ENCODE measurements at regions not wholly inside any gene's neighbourhood (a gene's known extent, or its start where the extent isn't known, plus 50 kb on each side); places are given as distances from the start of the nearest gene placed in this dataset.
A peak's percentile ranks its signal among the peaks of the same experiment; 100 is the strongest.
"Not testable (repeated sequence)": the region's sequence is repeated elsewhere in the genome, so short reads cannot be mapped to it uniquely, and the experiment has no call there.

DNA sequence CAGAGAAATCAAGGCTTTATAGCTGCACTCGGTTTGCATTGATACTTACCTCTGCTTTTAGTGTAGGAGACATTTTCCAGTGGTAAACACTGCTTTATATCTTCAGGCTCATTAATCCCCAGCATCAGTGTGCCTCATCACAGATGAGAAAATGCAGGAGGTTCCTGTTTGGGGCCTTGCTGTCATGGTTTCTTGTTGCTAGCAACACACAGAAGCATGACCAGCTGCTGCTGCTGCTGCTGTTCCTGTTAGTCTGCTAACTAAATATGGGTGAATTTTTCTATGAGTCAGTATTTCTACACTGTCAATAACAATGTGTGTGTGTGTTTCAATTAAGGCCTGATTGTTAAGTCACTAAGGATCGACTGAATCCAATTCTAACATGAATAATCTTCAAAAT, 85.8 kb upstream of the RGS1 start:
- DNase-seq (ENCODE audit: low read depth in 1 of 2, low spot score in 1 of 2): peak; percentile 13 to 91
- Histone ChIP-seq H3K27me3 (no peaks in the 10 kb centered on the region), H3K4me3 (no peak overlapping the region), H3K27ac (no peak overlapping the region), H3K36me3 (no peaks in the 10 kb centered on the region), H3K9me3 (ENCODE audit: low read depth) (no peaks in the 10 kb centered on the region), H3K4me1 (ENCODE audit: low read depth) (no peaks in the 10 kb centered on the region)
- TF ChIP-seq, protein P1, sequence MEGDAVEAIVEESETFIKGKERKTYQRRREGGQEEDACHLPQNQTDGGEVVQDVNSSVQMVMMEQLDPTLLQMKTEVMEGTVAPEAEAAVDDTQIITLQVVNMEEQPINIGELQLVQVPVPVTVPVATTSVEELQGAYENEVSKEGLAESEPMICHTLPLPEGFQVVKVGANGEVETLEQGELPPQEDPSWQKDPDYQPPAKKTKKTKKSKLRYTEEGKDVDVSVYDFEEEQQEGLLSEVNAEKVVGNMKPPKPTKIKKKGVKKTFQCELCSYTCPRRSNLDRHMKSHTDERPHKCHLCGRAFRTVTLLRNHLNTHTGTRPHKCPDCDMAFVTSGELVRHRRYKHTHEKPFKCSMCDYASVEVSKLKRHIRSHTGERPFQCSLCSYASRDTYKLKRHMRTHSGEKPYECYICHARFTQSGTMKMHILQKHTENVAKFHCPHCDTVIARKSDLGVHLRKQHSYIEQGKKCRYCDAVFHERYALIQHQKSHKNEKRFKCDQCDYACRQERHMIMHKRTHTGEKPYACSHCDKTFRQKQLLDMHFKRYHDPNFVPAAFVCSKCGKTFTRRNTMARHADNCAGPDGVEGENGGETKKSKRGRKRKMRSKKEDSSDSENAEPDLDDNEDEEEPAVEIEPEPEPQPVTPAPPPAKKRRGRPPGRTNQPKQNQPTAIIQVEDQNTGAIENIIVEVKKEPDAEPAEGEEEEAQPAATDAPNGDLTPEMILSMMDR (IDR thresholded peaks at IDR 0.05; ENCODE audit: low read depth, low read length): no peak

DNA sequence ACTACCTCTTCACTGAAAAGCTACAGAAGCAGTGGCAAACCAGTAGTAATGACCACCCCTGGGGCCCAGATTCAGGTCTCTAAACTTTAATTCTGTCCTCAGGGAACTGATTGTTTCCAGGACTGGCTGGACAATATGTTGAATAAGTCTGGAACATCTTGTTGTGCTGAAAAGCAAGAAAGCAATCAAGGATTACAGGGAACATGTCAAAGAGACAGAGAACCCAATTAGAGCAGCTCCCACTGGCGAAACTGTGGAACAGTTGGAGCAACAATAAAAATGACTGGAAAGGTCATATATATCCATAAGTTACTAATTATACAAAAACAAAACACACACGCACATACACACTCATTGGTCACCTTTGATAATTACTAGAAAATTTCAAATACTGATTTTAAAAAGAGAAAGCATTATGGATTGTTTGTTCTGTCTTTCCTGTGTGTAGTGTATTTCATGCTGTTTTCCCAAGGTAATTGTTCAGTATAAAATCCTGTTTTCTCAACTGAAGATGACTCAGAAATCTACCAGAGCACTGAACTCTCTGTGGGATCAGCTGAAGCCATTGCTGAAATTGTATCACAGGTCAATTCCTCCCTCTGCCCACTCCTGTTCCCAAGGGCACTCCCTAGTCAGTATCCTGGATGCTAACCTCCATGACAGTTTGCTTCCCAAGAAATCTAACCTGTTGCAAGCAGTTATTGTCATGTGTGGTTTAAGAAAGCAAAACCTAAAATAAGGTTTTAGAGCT, 83.6 kb upstream of the RGS1 start:
- DNase-seq (ENCODE audit: low read depth in 1 of 2, low spot score in 1 of 2): peak in 1 of 2 donors; percentile 16
- Histone ChIP-seq H3K27ac (no peak overlapping the region), H3K4me3 (no peak overlapping the region), H3K36me3 (no peaks in the 10 kb centered on the region), H3K9me3 (ENCODE audit: low read depth) (no peaks in the 10 kb centered on the region), H3K4me1 (ENCODE audit: low read depth) (no peaks in the 10 kb centered on the region), H3K27me3 (no peaks in the 10 kb centered on the region)
- TF ChIP-seq, protein P1 (IDR thresholded peaks at IDR 0.05; ENCODE audit: low read depth, low read length): no peak

DNA sequence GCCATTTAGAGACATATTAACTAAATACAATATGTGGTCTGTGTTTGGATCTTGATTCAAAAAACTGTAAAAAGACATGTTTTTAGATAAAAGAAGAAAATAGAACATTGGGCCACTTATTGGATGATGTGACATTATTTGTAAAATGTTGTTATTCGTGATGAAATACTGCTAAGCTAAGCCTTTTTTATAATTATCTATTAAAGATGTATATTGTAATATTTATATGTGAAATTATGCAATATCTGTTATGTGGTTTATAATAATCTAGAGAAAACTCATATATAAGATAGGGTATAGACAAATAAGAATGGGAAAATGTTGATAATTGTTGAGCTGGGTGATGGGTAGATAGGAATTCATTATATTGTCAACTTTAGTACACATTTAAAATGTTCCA, 82.0 kb upstream of the RGS1 start:
- H3K27me3 ChIP-seq: no peaks in the 10 kb centered on the region
- DNase-seq (ENCODE audit: low read depth in 1 of 2, low spot score in 1 of 2): no peak
- no peaks in the 10 kb centered on the region for H3K9me3 ChIP-seq (ENCODE audit: low read depth)
- no peak overlapping the region for H3K4me3 ChIP-seq
- H3K36me3 ChIP-seq: no peaks in the 10 kb centered on the region
- no peaks in the 10 kb centered on the region for H3K4me1 ChIP-seq (ENCODE audit: low read depth)
- TF ChIP-seq, protein P1 (IDR thresholded peaks at IDR 0.05; ENCODE audit: low read depth, low read length): no peak
- H3K27ac ChIP-seq: no peak overlapping the region

DNA sequence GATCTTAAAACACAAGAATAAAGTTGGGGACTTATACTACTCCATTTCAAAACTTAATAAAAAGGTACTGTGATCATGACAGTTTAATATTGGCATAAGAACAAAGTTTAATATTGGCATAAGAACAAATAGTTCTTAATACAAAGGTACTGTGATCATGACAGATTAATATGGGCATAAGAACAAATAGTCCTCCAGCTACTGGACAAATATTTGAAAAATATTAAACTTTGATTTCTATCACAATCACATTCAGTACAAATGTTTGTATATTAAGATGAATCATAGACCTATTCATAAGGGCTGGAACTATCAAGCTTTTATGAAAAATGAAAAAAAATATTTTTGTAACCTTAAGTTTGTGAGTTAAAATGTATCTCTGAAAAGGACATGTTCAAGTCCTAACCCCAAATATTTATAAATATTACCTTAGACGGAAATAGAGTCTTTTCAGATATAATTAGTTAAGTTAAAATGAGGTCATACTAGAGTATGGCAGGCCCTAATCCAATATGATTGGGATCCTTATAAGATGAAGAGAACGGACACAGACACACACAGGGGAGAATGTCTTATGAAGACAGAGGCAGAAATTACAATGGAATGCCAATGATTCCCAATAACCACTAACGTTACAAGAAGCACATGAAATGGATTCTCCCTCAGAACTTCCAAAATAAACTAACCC, 79.1 kb upstream of the RGS1 start:
- Histone ChIP-seq H3K27me3 (no peaks in the 10 kb centered on the region), H3K4me3 (no peak overlapping the region), H3K9me3 (ENCODE audit: low read depth) (no peaks in the 10 kb centered on the region), H3K4me1 (ENCODE audit: low read depth) (no peaks in the 10 kb centered on the region), H3K27ac (no peak overlapping the region), H3K36me3 (no peaks in the 10 kb centered on the region)
- TF ChIP-seq, protein P1 (IDR thresholded peaks at IDR 0.05; ENCODE audit: low read depth, low read length): no peak
- DNase-seq (ENCODE audit: low read depth in 1 of 2, low spot score in 1 of 2): no peak

DNA sequence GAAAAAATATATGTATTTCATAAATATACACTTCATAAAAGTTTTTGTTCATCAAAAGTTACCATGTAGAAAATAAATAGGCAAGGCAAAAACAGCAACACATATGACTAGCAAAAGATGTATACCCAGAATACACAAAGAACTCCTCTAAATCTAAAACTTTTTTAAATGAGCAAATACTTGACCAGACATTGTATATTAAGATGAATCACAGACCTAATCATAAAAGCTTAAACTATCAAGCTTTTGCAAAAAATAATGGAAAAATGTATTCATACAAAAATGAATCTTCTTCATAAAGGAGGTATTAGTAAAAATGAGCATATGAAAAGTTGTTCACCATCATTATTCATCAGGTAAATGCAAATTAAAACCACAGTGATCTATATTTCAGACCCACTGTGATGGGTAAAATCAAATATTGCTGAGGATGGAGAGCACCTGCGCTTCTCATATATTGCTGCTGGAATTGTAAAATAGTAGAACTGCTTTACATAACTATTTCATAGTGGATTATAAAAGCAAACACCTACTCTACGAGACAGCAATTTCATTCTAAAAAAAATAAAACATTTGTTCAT, 78.3 kb upstream of the RGS1 start:
- Histone ChIP-seq H3K4me3 (no peak overlapping the region), H3K36me3 (no peaks in the 10 kb centered on the region), H3K27ac (no peak overlapping the region), H3K4me1 (ENCODE audit: low read depth) (no peaks in the 10 kb centered on the region), H3K9me3 (ENCODE audit: low read depth) (no peaks in the 10 kb centered on the region), H3K27me3 (no peaks in the 10 kb centered on the region)
- TF ChIP-seq, protein P1 (IDR thresholded peaks at IDR 0.05; ENCODE audit: low read depth, low read length): no peak
- DNase-seq (ENCODE audit: low read depth in 1 of 2, low spot score in 1 of 2): no peak

DNA sequence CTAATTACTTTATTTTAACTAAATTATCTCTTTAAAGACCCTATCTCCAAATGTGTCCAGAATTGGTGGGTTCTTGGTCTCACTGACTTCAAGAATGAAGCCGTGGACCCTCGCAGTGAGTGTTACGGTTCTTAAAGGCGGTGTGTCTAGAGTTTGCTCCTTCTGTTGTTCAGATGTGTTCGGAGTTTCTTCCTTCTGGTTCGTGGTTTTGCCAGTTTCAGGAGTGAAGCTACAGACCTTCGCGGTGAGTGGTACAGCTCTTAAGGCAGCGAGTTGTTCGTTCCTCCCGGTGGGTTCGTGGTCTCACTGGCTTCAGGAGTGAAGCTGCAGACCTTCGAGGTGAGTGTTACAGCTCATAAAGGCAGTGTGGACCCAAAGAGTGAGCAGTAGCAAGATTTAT, 77.5 kb upstream of the RGS1 start:
- not testable (repeated sequence) for H3K9me3 ChIP-seq (ENCODE audit: low read depth); DNase-seq (ENCODE audit: low read depth in 1 of 2, low spot score in 1 of 2); H3K27ac ChIP-seq; H3K4me1 ChIP-seq (ENCODE audit: low read depth); H3K27me3 ChIP-seq; H3K36me3 ChIP-seq; H3K4me3 ChIP-seq

DNA sequence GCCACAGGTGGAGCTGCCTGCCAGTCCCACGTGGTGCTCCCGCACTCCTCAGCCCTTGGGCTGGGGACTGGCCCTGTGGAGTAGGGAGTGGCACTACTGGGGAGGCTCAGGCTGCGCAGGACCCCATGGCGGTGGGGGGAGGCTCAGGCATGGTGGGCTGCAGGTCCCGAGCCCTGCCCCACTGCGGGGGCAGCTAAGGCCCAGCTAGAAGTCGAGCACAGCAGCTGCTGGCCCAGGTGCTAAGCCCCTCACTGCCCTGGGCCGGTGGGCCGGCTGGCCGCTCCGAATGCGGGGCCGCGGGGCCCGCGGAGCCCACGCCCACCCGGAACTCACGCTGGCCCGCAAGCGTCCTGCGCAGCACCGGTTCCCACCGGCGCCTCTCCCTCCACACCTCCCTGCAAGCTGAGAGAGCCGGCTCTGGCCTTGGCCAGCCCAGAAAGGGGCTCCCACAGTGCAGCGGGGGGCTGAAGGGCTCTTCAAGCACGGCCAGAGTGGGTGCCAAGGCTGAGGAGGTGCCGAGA, 76.5 kb upstream of the RGS1 start:
- not testable (repeated sequence) for H3K36me3 ChIP-seq; H3K9me3 ChIP-seq (ENCODE audit: low read depth); H3K4me1 ChIP-seq (ENCODE audit: low read depth); H3K27me3 ChIP-seq; H3K4me3 ChIP-seq; DNase-seq (ENCODE audit: low read depth in 1 of 2, low spot score in 1 of 2); H3K27ac ChIP-seq

DNA sequence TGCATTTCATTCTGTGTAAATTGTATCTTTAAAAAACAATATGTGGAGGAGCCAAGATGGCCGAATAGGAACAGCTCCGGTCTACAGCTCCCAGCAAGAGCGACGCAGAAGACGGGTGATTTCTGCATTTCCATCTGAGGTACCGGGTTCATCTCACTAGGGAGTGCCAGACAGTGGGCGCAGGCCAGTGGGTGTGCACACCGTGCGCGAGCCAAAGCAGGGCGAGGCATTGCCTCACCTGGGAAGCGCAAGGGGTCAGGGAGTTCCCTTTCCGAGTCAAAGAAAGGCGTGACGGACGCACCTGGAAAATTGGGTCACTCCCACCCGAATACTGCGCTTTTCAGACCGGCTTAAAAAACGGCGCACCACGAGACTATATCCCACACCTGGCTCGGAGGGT, 75.0 kb upstream of the RGS1 start:
- not testable (repeated sequence) for DNase-seq (ENCODE audit: low read depth in 1 of 2, low spot score in 1 of 2); H3K9me3 ChIP-seq (ENCODE audit: low read depth); H3K27ac ChIP-seq; H3K4me1 ChIP-seq (ENCODE audit: low read depth); H3K27me3 ChIP-seq; H3K4me3 ChIP-seq; H3K36me3 ChIP-seq

Data from cardiac muscle cell (in vitro differentiated cells and primary cell).